HepG2 (cell line): ENCODE measurements at regions not wholly inside any gene's neighbourhood (a gene's known extent, or its start where the extent isn't known, plus 50 kb on each side); places are given as distances from the start of the nearest gene placed in this dataset.

Experiments
- ATAC-seq: fragments of 200-7000 bp; cut with Tn5 transposase; 3 replicates; pipeline ENCODE4 v1.9.1; 2020; ENCODE audit warnings: mild to moderate bottlenecking, moderate library complexity
- BruUV-seq: library from RNA; stranded (reverse); fragments of 400-500 nt; replicated peaks from 2 replicates; lab custom pipeline; 2021; lab: Mats Ljungman, UMichigan
- CTCF ChIA-PET: fragments of 300-600 bp; formaldehyde crosslinking; extraction: SDS; loops from one replicate; lab custom pipeline; 2021; ENCODE audit warnings: low total read pairs, inconsistent platforms, low intra/inter-chr PET ratio; lab: Yijun Ruan, JAX
- POLR2A ChIA-PET: fragments of 350-600 bp; sonication (Branson Sonifier 250); formaldehyde crosslinking; loops from one replicate; lab custom pipeline; 2020; ENCODE audit warnings: antibody characterized with exemption, inconsistent platforms; lab: Yijun Ruan, JAX
- DNase-seq: peaks from one replicate; pipeline ENCODE4 v3.0.0-alpha.2; 2015; ENCODE audit warnings: low spot score
- FAIRE-seq: peaks from 3 replicates; lab custom pipeline; 2011; peaks lifted over from hg19 to GRCh38; lab: Jason Lieb, UNC
- H2AFZ ChIP-seq: one replicate; pipeline ENCODE4 v1.6.1; 2011; ENCODE audit warnings: low read length, inconsistent platforms
- H3K27ac ChIP-seq: fragments of 300-600 bp; 3 replicates; pipeline ENCODE4 v1.8.0; 2011; ENCODE audit warnings: mixed run types, mild to moderate bottlenecking, mixed read lengths, low read length, inconsistent platforms; ENCODE audit not compliant: insufficient read depth; ENCODE audit errors: extremely low read length
- H3K27me3 ChIP-seq, 2 experiments: fragments of 200-600 bp in 1 of 2; 2 replicates in 1 of 2; 3 replicates in 1 of 2; pipeline versions ENCODE4 v1.6.0 to v1.8.0; 2011; ENCODE audit warnings: low read length in 2 of 2, mild to moderate bottlenecking in 2 of 2, moderate library complexity in 2 of 2, inconsistent platforms in 1 of 2; ENCODE audit not compliant: insufficient read depth in 2 of 2, control insufficient read depth in 1 of 2
- H3K36me3 ChIP-seq, 2 experiments: fragments of 200-600 bp in 1 of 2; replicated peaks in 1 of 2; 2 replicates in 1 of 2; 3 replicates in 1 of 2; pipeline versions ENCODE4 v1.5.1 to v1.8.0; 2011; ENCODE audit warnings: low read length in 2 of 2, inconsistent platforms in 1 of 2; ENCODE audit not compliant: insufficient read depth in 2 of 2, control insufficient read depth in 1 of 2
- H3K4me1 ChIP-seq: 2 replicates; pipeline ENCODE4 v1.5.1; 2012; ENCODE audit warnings: low read length, inconsistent platforms; ENCODE audit not compliant: insufficient read depth
- H3K4me2 ChIP-seq: 2 replicates; pipeline ENCODE4 v1.6.0; 2011; ENCODE audit warnings: low read depth, low read length, inconsistent platforms
- H3K4me3 ChIP-seq, 3 experiments: fragments of 200-600 bp in 1 of 3; sonication (generic), shearing (Covaris generic) in 1 of 3; replicated peaks in 1 of 3; 2 replicates each; pipeline ENCODE4 v1.5.1; 2011 to 2016; ENCODE audit warnings: low read length in 3 of 3, inconsistent platforms in 2 of 3, low read depth in 2 of 3, mild to moderate bottlenecking in 2 of 3, control low read depth in 1 of 3, mixed read lengths in 1 of 3; ENCODE audit not compliant: insufficient read depth in 1 of 3
- H3K79me2 ChIP-seq: one replicate; pipeline ENCODE4 v1.6.1; 2011; ENCODE audit warnings: low read length, inconsistent platforms; ENCODE audit not compliant: insufficient read depth
- H3K9ac ChIP-seq: 2 replicates; pipeline ENCODE4 v1.6.0; 2011; ENCODE audit warnings: mild to moderate bottlenecking, low read depth, low read length, inconsistent platforms; ENCODE audit not compliant: insufficient read depth
- H3K9me3 ChIP-seq: 2 replicates; pipeline ENCODE4 v1.5.1; 2012; ENCODE audit warnings: mild to moderate bottlenecking, low read length
- H4K20me1 ChIP-seq: 2 replicates; pipeline ENCODE4 v1.6.0; 2011; ENCODE audit warnings: inconsistent platforms, mild to moderate bottlenecking, low read length, moderate library complexity; ENCODE audit not compliant: insufficient read depth
- ATF7 ChIP-seq, 2 experiments: fragments of 450-650 bp in 1 of 2; sonication (generic) in 1 of 2; formaldehyde crosslinking in 1 of 2; IDR thresholded peaks; 2 replicates each; pipeline versions ENCODE4 v1.4.0 to v1.6.1; 2016 to 2020; ENCODE audit warnings: antibody characterized with exemption in 1 of 2, mild to moderate bottlenecking in 1 of 2, missing genetic modification reagents in 1 of 2
- CHD2 ChIP-seq: IDR thresholded peaks from 2 replicates; pipeline ENCODE4 v1.6.1; 2011; ENCODE audit warnings: low read depth, low read length, improper control_type of control experiment
- CREB1 ChIP-seq, 2 experiments: fragments of 450-650 bp in 1 of 2; IDR thresholded peaks; 2 replicates each; pipeline ENCODE4 v1.6.1; 2016 to 2017; ENCODE audit warnings: control low read depth in 1 of 2, mild to moderate bottlenecking in 1 of 2, missing compliant biosample characterization in 1 of 2, missing genetic modification characterization in 1 of 2
- FOSL2 ChIP-seq: sonication (generic); formaldehyde crosslinking; IDR thresholded peaks from 2 replicates; pipeline ENCODE4 v1.4.0; 2020; ENCODE audit warnings: missing genetic modification reagents
- GLI4 ChIP-seq: sonication (generic); formaldehyde crosslinking; IDR thresholded peaks from 2 replicates; pipeline ENCODE4 v1.5.1; 2020; ENCODE audit warnings: missing genetic modification reagents, mild to moderate bottlenecking, moderate library complexity, borderline replicate concordance
- HOXA9 ChIP-seq: sonication (generic); formaldehyde crosslinking; IDR thresholded peaks from 2 replicates; pipeline ENCODE4 v1.8.1; 2022; ENCODE audit warnings: missing genetic modification reagents, mild to moderate bottlenecking, moderate library complexity, borderline replicate concordance
- KLF13 ChIP-seq: sonication (generic); formaldehyde crosslinking; IDR thresholded peaks from 2 replicates; pipeline ENCODE4 v1.4.0; 2020; ENCODE audit warnings: mild to moderate bottlenecking, missing genetic modification reagents
- NR1H2 ChIP-seq: sonication (generic); formaldehyde crosslinking; IDR thresholded peaks from 2 replicates; pipeline ENCODE4 v1.8.1; 2022; ENCODE audit warnings: low read depth, missing genetic modification reagents, borderline replicate concordance
- RFXANK ChIP-seq: IDR thresholded peaks from 2 replicates; pipeline ENCODE4 v1.6.1; 2016
- ZFY ChIP-seq: sonication (generic); formaldehyde crosslinking; IDR thresholded peaks from 2 replicates; pipeline ENCODE4 v1.4.0; 2020; ENCODE audit warnings: missing genetic modification reagents
- ZNF121 ChIP-seq: sonication (generic); formaldehyde crosslinking; IDR thresholded peaks from 2 replicates; pipeline ENCODE4 v1.5.0; 2020; ENCODE audit warnings: mild to moderate bottlenecking, missing genetic modification reagents
- ZNF484 ChIP-seq: sonication (generic); formaldehyde crosslinking; IDR thresholded peaks from 2 replicates; pipeline ENCODE4 v1.5.1; 2020; ENCODE audit warnings: mild to moderate bottlenecking, low read depth, missing genetic modification reagents, borderline replicate concordance
- ZNF577 ChIP-seq: sonication (generic); formaldehyde crosslinking; IDR thresholded peaks from 2 replicates; pipeline ENCODE4 v1.4.0; 2020; ENCODE audit warnings: mild to moderate bottlenecking, low read depth, missing genetic modification reagents, borderline replicate concordance
- ZNF644 ChIP-seq: IDR thresholded peaks from 2 replicates; pipeline ENCODE4 v1.6.1; 2016; ENCODE audit warnings: low read depth
- WGBS: methylation state at CpG from one replicate; pipeline ENCODE4 v1.1.6; 2017; ENCODE audit warnings: low lambda C conversion rate; 5-methylcytosine and 5-hydroxymethylcytosine counted together
- in situ Hi-C: cut with HindIII; loops from 2 replicates; pipeline ENCODE4 v1.10.0; 2017; ENCODE audit warnings: low pct_unique_long_range_greater_than_20kb; ENCODE audit not compliant: extremely low pct_ligation_motif_present
- intact Hi-C: fragments of 100-400 bp; cut with micrococcal nuclease; formaldehyde crosslinking; loops from one replicate; pipeline ENCODE4 v1.10.0; 2022; ENCODE audit not compliant: unreplicated experiment
- TF ChIP-seq, protein P1 (sequence below): sonication (generic); formaldehyde crosslinking; IDR thresholded peaks from 2 replicates; pipeline ENCODE4 v1.4.0; 2020; ENCODE audit warnings: missing genetic modification reagents, borderline replicate concordance
- TF ChIP-seq, protein P2 (sequence below): sonication (generic); formaldehyde crosslinking; IDR thresholded peaks from 2 replicates; pipeline ENCODE4 v1.5.1; 2020; ENCODE audit warnings: mild to moderate bottlenecking, missing genetic modification reagents, moderate library complexity

DNA sequence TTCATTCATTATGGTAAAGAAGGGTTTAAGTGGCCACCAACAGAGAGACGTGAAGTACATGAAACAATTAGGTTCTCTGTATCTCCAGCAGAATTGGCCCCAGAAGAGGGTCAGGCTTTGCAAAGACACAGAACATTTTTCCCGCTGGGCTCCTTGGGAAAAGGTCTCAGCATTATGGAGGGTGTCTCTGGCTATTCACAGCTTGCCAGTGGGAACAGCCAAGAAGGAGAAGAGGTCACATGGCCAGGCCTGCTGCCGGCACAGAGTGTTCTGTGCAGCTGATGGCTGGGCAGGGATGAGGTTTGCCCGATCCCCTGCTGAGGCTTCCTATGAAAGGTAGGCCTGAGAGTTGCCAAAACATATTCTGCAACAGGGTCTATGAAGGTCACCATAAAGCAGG is 77.8 kb upstream of the LPP start:
- no peak for TF ChIP-seq RFXANK (CRISPR knock-in tag)
- TF ChIP-seq GLI4 (CRISPR knock-in tag) = no peak
- TF ChIP-seq ZFY (CRISPR knock-in tag) = no peak
- no peak for TF ChIP-seq KLF13 (CRISPR knock-in tag)
- no peak for TF ChIP-seq CREB1 (IDR thresholded peaks at IDR 0.05)
- no peak for TF ChIP-seq CREB1 (CRISPR knock-in tag; IDR thresholded peaks at IDR 0.05)
- TF ChIP-seq, protein P1, sequence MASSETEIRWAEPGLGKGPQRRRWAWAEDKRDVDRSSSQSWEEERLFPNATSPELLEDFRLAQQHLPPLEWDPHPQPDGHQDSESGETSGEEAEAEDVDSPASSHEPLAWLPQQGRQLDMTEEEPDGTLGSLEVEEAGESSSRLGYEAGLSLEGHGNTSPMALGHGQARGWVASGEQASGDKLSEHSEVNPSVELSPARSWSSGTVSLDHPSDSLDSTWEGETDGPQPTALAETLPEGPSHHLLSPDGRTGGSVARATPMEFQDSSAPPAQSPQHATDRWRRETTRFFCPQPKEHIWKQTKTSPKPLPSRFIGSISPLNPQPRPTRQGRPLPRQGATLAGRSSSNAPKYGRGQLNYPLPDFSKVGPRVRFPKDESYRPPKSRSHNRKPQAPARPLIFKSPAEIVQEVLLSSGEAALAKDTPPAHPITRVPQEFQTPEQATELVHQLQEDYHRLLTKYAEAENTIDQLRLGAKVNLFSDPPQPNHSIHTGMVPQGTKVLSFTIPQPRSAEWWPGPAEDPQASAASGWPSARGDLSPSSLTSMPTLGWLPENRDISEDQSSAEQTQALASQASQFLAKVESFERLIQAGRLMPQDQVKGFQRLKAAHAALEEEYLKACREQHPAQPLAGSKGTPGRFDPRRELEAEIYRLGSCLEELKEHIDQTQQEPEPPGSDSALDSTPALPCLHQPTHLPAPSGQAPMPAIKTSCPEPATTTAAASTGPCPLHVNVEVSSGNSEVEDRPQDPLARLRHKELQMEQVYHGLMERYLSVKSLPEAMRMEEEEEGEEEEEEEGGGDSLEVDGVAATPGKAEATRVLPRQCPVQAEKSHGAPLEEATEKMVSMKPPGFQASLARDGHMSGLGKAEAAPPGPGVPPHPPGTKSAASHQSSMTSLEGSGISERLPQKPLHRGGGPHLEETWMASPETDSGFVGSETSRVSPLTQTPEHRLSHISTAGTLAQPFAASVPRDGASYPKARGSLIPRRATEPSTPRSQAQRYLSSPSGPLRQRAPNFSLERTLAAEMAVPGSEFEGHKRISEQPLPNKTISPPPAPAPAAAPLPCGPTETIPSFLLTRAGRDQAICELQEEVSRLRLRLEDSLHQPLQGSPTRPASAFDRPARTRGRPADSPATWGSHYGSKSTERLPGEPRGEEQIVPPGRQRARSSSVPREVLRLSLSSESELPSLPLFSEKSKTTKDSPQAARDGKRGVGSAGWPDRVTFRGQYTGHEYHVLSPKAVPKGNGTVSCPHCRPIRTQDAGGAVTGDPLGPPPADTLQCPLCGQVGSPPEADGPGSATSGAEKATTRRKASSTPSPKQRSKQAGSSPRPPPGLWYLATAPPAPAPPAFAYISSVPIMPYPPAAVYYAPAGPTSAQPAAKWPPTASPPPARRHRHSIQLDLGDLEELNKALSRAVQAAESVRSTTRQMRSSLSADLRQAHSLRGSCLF = no peak
- no peak for TF ChIP-seq FOSL2 (CRISPR knock-in tag)
- no peak for TF ChIP-seq ZNF484
- TF ChIP-seq ZNF644 (CRISPR knock-in tag) = no peak
- no peak for TF ChIP-seq ZNF121 (CRISPR knock-in tag)
- no peak for TF ChIP-seq ATF7 (IDR thresholded peaks at IDR 0.05)
- no peak for TF ChIP-seq ATF7 (CRISPR knock-in tag; IDR thresholded peaks at IDR 0.05)
- TF ChIP-seq, protein P2, sequence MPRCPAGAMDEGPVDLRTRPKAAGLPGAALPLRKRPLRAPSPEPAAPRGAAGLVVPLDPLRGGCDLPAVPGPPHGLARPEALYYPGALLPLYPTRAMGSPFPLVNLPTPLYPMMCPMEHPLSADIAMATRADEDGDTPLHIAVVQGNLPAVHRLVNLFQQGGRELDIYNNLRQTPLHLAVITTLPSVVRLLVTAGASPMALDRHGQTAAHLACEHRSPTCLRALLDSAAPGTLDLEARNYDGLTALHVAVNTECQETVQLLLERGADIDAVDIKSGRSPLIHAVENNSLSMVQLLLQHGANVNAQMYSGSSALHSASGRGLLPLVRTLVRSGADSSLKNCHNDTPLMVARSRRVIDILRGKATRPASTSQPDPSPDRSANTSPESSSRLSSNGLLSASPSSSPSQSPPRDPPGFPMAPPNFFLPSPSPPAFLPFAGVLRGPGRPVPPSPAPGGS (CRISPR knock-in tag) = no peak
- no peak for TF ChIP-seq HOXA9 (CRISPR knock-in tag)
- TF ChIP-seq ZNF577 = no peak
- TF ChIP-seq CHD2 = no peak
- TF ChIP-seq NR1H2 (CRISPR knock-in tag) = no peak
- TF ChIP-seq, all 625 proteins: peak for 0
- Histone ChIP-seq H3K4me3 (no peak overlapping the region), H2AFZ (no peak overlapping the region), H3K27ac (no peak overlapping the region), H3K79me2 (no peaks in the 10 kb centered on the region), H3K4me2 (no peak overlapping the region), H3K9me3 (no peaks in the 10 kb centered on the region), H3K9ac (no peak overlapping the region), H3K4me1 (peaks cover 13% of the 10 kb centered on the region), H4K20me1 (no peaks in the 10 kb centered on the region), H3K36me3 (no peaks in the 10 kb centered on the region), H3K27me3 (no peaks in the 10 kb centered on the region; a peak in 1 of 5 replicates)
- FAIRE-seq (no peak), ATAC-seq (no peak), DNase-seq (no peak)
- ChIA-PET POLR2A (no interaction called here), CTCF (no interaction called here)
- 81% methylated on average over 4 of the region's 4 CpGs for WGBS
- intact Hi-C loops (no loop called here), in situ Hi-C loops (no loop called here)
- no TSS peak for BruUV-seq
